ENCODE measurements at regions not wholly inside any gene's neighbourhood (a gene's known extent, or its start where the extent isn't known, plus 50 kb on each side); places are given as distances from the start of the nearest gene placed in this dataset.

DNA sequence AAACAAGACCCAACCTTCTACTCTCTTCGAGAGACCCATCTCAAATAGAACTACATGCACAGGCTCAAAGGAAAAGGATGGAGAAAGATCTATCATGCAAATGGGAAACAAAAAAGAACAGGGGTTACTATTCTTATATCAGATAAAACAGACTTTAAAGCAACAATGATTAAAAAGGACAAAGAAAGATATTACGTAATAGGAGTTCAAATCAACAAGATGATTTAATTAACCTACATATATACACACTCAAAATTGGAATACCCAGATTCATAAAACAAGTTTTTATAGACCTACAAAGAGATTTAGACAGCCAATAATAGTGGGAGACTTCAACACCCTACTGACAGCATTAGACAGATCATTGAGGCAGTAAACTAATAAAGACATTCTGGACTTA, 536.6 kb upstream of the RAG2 start:
- H2AFZ ChIP-seq (ENCODE audit: insufficient read depth, low read depth, low read length, poor library complexity, severe bottlenecking), result no peak overlapping the region
- H3K27me3 ChIP-seq (ENCODE audit: control insufficient read depth in 2 of 2, insufficient read depth in 2 of 2, low read length in 2 of 2), result no peaks in the 10 kb centered on the region
- H3K9ac ChIP-seq (ENCODE audit: insufficient read depth, low read length, poor library complexity, severe bottlenecking), result no peak overlapping the region
- intact Hi-C loops (cut with micrococcal nuclease), result no loop called here
- Mint-ChIP-seq H3K27ac (no peak overlapping the region), H3K9me3 (peaks cover 0 to 17% (median 9%) of the 10 kb centered on the region in 7 donors), H3K4me1 (no peaks in the 10 kb centered on the region), H3K36me3 (no peaks in the 10 kb centered on the region), H3K27me3 (ENCODE audit: low read depth in 3 of 3) (peaks cover 0 to 1% (median 0%) of the 10 kb centered on the region in 3 donors), H3K4me3 (no peak overlapping the region)
- no peaks in the 10 kb centered on the region for H4K20me1 ChIP-seq (ENCODE audit: insufficient read depth, low read length)
- no peaks in the 10 kb centered on the region for H3K79me2 ChIP-seq (ENCODE audit: insufficient read depth, low read length)
- no peak overlapping the region for H3K27ac ChIP-seq (ENCODE audit: low read depth in 1 of 2, low read length in 2 of 2)
- no peaks in the 10 kb centered on the region for H3K4me1 ChIP-seq (ENCODE audit: control insufficient read depth in 1 of 2, insufficient read depth in 2 of 2, low read length in 2 of 2)
- H3K4me2 ChIP-seq (replicated peaks; ENCODE audit: extremely low read depth, low read length, poor library complexity, severe bottlenecking), result no peak overlapping the region
- no peak overlapping the region for H3K4me3 ChIP-seq (replicated peaks in 1 of 3; ENCODE audit: low read depth in 2 of 3, low read length in 3 of 3)
- TF ChIP-seq, protein P1, sequence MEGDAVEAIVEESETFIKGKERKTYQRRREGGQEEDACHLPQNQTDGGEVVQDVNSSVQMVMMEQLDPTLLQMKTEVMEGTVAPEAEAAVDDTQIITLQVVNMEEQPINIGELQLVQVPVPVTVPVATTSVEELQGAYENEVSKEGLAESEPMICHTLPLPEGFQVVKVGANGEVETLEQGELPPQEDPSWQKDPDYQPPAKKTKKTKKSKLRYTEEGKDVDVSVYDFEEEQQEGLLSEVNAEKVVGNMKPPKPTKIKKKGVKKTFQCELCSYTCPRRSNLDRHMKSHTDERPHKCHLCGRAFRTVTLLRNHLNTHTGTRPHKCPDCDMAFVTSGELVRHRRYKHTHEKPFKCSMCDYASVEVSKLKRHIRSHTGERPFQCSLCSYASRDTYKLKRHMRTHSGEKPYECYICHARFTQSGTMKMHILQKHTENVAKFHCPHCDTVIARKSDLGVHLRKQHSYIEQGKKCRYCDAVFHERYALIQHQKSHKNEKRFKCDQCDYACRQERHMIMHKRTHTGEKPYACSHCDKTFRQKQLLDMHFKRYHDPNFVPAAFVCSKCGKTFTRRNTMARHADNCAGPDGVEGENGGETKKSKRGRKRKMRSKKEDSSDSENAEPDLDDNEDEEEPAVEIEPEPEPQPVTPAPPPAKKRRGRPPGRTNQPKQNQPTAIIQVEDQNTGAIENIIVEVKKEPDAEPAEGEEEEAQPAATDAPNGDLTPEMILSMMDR (IDR thresholded peaks at IDR 0.05), result no peak
- no peak for DNase-seq
- no CpG with 5 or more reads among the region's 2 CpGs for WGBS (ENCODE audit: insufficient coverage)
- peaks cover 5 to 15% of the 10 kb centered on the region in 2 donors for H3K9me3 ChIP-seq (replicated peaks in 1 of 2; ENCODE audit: control insufficient read depth in 1 of 2, insufficient read depth in 1 of 2, low read length in 2 of 2)
- H3K36me3 ChIP-seq (replicated peaks in 1 of 2; ENCODE audit: control insufficient read depth in 1 of 2, insufficient read depth in 2 of 2, low read length in 2 of 2), result no peaks in the 10 kb centered on the region

DNA sequence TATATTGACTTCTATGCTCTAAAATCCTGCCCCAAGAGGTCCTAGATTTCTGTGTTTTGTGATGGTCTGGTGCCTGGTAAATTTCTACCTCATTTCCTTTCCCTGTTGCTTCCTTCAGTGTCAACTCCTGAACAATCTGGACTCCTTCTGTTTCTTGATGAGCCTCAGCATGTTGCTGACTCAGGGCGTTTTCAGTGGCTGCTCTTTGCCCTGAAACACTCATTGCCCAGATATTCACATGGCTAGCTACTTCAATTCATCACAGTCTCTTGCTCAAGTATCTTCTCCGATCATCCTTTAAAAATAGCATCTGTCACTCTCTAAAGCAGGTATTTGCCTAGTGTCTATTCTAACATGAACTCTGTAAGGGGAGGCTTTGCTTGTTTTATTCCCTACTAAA, 526.3 kb upstream of the RAG2 start:
- Histone ChIP-seq H3K36me3 (replicated peaks in 1 of 2; ENCODE audit: control insufficient read depth in 1 of 2, insufficient read depth in 2 of 2, low read length in 2 of 2) (no peaks in the 10 kb centered on the region), H3K27me3 (ENCODE audit: control insufficient read depth in 2 of 2, insufficient read depth in 2 of 2, low read length in 2 of 2) (no peaks in the 10 kb centered on the region), H3K4me3 (replicated peaks in 1 of 3; ENCODE audit: low read depth in 2 of 3, low read length in 3 of 3) (no peak overlapping the region), H3K9me3 (replicated peaks in 1 of 2; ENCODE audit: control insufficient read depth in 1 of 2, insufficient read depth in 1 of 2, low read length in 2 of 2) (peaks cover 0 to 3% of the 10 kb centered on the region in 2 donors), H3K4me2 (replicated peaks; ENCODE audit: extremely low read depth, low read length, poor library complexity, severe bottlenecking) (no peak overlapping the region), H3K4me1 (ENCODE audit: control insufficient read depth in 1 of 2, insufficient read depth in 2 of 2, low read length in 2 of 2) (no peaks in the 10 kb centered on the region), H2AFZ (ENCODE audit: insufficient read depth, low read depth, low read length, poor library complexity, severe bottlenecking) (no peak overlapping the region), H3K27ac (ENCODE audit: low read depth in 1 of 2, low read length in 2 of 2) (no peak overlapping the region), H4K20me1 (ENCODE audit: insufficient read depth, low read length) (no peaks in the 10 kb centered on the region), H3K79me2 (ENCODE audit: insufficient read depth, low read length) (no peaks in the 10 kb centered on the region), H3K9ac (ENCODE audit: insufficient read depth, low read length, poor library complexity, severe bottlenecking) (no peak overlapping the region)
- H3K4me3 Mint-ChIP-seq, result no peak overlapping the region
- H3K36me3 Mint-ChIP-seq, result no peaks in the 10 kb centered on the region
- TF ChIP-seq, protein P1 (IDR thresholded peaks at IDR 0.05), result no peak
- intact Hi-C loops (cut with micrococcal nuclease), result no loop called here
- no peak overlapping the region for H3K27ac Mint-ChIP-seq
- no peaks in the 10 kb centered on the region for H3K4me1 Mint-ChIP-seq
- DNase-seq, result no peak
- H3K9me3 Mint-ChIP-seq, result peaks cover 0 to 6% (median 0%) of the 10 kb centered on the region in 7 donors
- 75% methylated on average over 1 of the region's 2 CpGs for WGBS (ENCODE audit: insufficient coverage)
- no peaks in the 10 kb centered on the region for H3K27me3 Mint-ChIP-seq (ENCODE audit: low read depth in 3 of 3)
